ENCODE measurements at regions not wholly inside any gene's neighbourhood (a gene's known extent, or its start where the extent isn't known, plus 50 kb on each side); places are given as distances from the start of the nearest gene placed in this dataset.

GRCh38 chr10:8487346-8487745 is 432.9 kb downstream of the GATA3 start:
- no peak for TF ChIP-seq POLR2AphosphoS5 (IDR thresholded peaks at IDR 0.05; ENCODE audit: low read depth, low read length)
- TF ChIP-seq POLR2A (IDR thresholded peaks at IDR 0.05; ENCODE audit: low read depth, low read length) = no peak
- TF ChIP-seq TAF1 (IDR thresholded peaks at IDR 0.05; ENCODE audit: borderline replicate concordance, low read depth, low read length) = no peak
